ENCODE measurements at regions not wholly inside any gene's neighbourhood (a gene's known extent, or its start where the extent isn't known, plus 50 kb on each side); places are given as distances from the start of the nearest gene placed in this dataset.

DNA sequence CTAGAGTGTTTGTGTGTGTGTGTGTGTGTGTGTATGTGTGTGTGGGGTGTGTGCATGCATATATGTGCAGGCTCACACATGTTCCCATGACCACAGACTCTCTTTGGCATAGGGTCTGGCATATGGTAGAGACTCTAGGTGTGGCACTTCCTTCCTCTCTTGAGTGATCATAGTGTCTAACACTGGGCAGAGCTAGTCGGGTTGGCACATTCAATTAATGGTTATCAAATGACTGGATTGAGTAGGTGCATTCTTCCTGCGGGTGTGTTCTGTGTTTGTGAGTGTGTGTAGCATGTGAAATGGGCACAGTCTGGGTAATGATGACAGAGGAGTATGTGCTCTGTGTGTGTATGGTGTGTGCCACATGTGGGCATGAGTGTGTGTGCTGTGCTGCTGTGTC is 106.5 kb downstream of the EFNB1 start:
- TF ChIP-seq, protein P1, sequence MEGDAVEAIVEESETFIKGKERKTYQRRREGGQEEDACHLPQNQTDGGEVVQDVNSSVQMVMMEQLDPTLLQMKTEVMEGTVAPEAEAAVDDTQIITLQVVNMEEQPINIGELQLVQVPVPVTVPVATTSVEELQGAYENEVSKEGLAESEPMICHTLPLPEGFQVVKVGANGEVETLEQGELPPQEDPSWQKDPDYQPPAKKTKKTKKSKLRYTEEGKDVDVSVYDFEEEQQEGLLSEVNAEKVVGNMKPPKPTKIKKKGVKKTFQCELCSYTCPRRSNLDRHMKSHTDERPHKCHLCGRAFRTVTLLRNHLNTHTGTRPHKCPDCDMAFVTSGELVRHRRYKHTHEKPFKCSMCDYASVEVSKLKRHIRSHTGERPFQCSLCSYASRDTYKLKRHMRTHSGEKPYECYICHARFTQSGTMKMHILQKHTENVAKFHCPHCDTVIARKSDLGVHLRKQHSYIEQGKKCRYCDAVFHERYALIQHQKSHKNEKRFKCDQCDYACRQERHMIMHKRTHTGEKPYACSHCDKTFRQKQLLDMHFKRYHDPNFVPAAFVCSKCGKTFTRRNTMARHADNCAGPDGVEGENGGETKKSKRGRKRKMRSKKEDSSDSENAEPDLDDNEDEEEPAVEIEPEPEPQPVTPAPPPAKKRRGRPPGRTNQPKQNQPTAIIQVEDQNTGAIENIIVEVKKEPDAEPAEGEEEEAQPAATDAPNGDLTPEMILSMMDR (IDR thresholded peaks at IDR 0.05), result no peak
- no peak for TF ChIP-seq POLR2A (IDR thresholded peaks at IDR 0.05)

Measured in testis (tissue), 2 donors.